Pancreas (tissue), 10 donors: ENCODE measurements at regions not wholly inside any gene's neighbourhood (a gene's known extent, or its start where the extent isn't known, plus 50 kb on each side); places are given as distances from the start of the nearest gene placed in this dataset.

Source experiments
- ATAC-seq, 4 donors: fragments of 200-7000 bp; cut with Tn5 transposase; one replicate each; pipeline versions ENCODE4 v1.8.0 to v1.9.1; 2020; ENCODE audit warnings: mild to moderate bottlenecking in 4 of 4, moderate library complexity in 4 of 4
- DNase-seq, 6 donors: peaks; one replicate each; pipeline ENCODE4 v3.0.0-alpha.2; 2020
- FAIRE-seq: peaks from 2 replicates; lab custom pipeline; 2012; peaks lifted over from hg19 to GRCh38; lab: Jason Lieb, UNC
- H3K27ac ChIP-seq, 4 donors: fragments of 200-600 bp; sonication (generic); 1 replicate in 3 of 4; 2 replicates in 1 of 4; pipeline versions ENCODE4 v1.5.0 to v1.8.0; 2020
- H3K27me3 ChIP-seq, 4 donors: fragments of 200-600 bp; one replicate each; pipeline ENCODE4 v1.8.0; 2021
- H3K36me3 ChIP-seq, 3 donors: fragments of 200-600 bp; sonication (generic) in 1 of 3; one replicate each; pipeline versions ENCODE4 v1.5.0 to v1.8.0; 2020 to 2021
- H3K4me1 ChIP-seq, 3 donors: fragments of 200-600 bp; one replicate each; pipeline ENCODE4 v1.8.0; 2021
- H3K4me3 ChIP-seq, 4 donors: fragments of 200-600 bp; sonication (generic) in 2 of 4; one replicate each; pipeline versions ENCODE4 v1.5.0 to v1.8.0; 2020 to 2021
- H3K9me3 ChIP-seq, 4 donors: fragments of 200-600 bp; one replicate each; pipeline ENCODE4 v1.8.0; 2021
- WGBS, 2 donors: extraction: QIAGEN DNeasy Blood & Tissue Kit; methylation state at CpG; one replicate each; pipeline ENCODE4 v1.1.7; 2013; 5-methylcytosine and 5-hydroxymethylcytosine counted together
- intact Hi-C, 3 donors: fragments of 100-400 bp; cut with DNase I; formaldehyde crosslinking; loops; one replicate each; pipeline versions ENCODE4 v1.11.1 to v1.14.2; 2022
- TF ChIP-seq, protein P1 (sequence below), 4 donors: fragments of 200-600 bp; sonication (generic) in 3 of 4; IDR thresholded peaks; one replicate each; pipeline versions ENCODE4 v1.5.0 to v1.8.0; 2021; ENCODE audit warnings: antibody characterized with exemption in 4 of 4
- donor health status: healthy with polysubstance abuse.
- donor health status: DM: no; HTN: no; CAD: no; lungs with moderate emphysema.
- donor health status: DM: no; HTN: no; CAD: no.
- donor health status: control.
- donor health status: control.
- donor health status: Bipolar disorder and iron deficiency.
- donor health status: DM: yes; HTN: yes; CAD: no.
- donor health status: DM: no; HTN: no; CAD: no.
- donor health status: DM: no; HTN: no; CAD: no.
- donor health status: DM: yes; HTN: yes; CAD: no.

DNA sequence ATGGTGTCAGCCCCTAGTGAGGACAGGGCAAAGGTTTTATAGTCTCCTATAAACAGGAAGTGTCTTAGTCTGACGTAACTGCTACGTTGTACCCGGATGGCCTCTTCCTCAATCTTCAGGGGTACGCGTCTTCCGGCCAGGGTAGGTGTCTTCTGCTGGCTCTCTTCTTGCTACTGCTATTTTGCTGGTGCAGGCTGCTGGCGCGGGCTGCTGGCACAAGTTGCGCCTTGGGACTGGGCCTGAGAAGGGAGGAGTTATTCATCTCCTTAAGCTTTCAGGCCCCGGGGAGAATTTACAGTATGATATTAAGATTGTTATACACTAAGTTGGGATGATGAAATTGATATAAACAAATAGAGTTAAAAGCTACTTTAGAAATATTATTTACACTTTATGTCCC lies 74.4 kb downstream of the HDGFL1 start:
- H3K36me3 ChIP-seq = no peaks in the 10 kb centered on the region
- intact Hi-C loops = no loop called here
- WGBS, 2 donors = 75 to 88% methylated on average over 10 of the region's 10 CpGs
- no peaks in the 10 kb centered on the region for H3K9me3 ChIP-seq
- no peak overlapping the region for H3K4me3 ChIP-seq
- H3K27me3 ChIP-seq = no peaks in the 10 kb centered on the region
- FAIRE-seq = no peak
- TF ChIP-seq, protein P1, sequence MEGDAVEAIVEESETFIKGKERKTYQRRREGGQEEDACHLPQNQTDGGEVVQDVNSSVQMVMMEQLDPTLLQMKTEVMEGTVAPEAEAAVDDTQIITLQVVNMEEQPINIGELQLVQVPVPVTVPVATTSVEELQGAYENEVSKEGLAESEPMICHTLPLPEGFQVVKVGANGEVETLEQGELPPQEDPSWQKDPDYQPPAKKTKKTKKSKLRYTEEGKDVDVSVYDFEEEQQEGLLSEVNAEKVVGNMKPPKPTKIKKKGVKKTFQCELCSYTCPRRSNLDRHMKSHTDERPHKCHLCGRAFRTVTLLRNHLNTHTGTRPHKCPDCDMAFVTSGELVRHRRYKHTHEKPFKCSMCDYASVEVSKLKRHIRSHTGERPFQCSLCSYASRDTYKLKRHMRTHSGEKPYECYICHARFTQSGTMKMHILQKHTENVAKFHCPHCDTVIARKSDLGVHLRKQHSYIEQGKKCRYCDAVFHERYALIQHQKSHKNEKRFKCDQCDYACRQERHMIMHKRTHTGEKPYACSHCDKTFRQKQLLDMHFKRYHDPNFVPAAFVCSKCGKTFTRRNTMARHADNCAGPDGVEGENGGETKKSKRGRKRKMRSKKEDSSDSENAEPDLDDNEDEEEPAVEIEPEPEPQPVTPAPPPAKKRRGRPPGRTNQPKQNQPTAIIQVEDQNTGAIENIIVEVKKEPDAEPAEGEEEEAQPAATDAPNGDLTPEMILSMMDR (IDR thresholded peaks at IDR 0.05) = no peak
- H3K4me1 ChIP-seq = no peaks in the 10 kb centered on the region
- no peak overlapping the region for H3K27ac ChIP-seq
- DNase-seq = no peak
- no peak for ATAC-seq

DNA sequence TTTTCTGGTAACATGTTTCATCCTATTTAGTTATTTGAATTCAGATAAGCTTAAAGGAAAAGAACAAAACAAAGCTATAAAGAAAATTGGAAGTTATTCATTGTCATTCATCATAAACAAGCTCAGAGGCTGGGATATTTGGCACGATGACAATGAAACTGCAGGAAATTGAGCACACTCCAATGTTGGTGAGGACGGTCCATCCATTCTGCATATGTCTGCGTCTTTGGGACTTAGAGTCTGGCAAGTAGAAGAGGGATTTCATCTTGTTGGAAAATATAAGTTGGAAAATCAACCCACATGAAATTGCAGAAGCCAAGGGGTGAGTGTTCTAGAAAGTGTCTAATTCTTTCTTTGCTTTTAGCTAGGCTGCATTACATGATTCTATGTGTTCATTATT lies 78.4 kb downstream of the HDGFL1 start:
- intact Hi-C loops = no loop called here
- no peaks in the 10 kb centered on the region for H3K4me1 ChIP-seq
- no peaks in the 10 kb centered on the region for H3K9me3 ChIP-seq
- TF ChIP-seq, protein P1 (IDR thresholded peaks at IDR 0.05) = no peak
- no peaks in the 10 kb centered on the region for H3K36me3 ChIP-seq
- no peak for FAIRE-seq
- WGBS, 2 donors = 66 to 74% methylated on average over 3 of the region's 3 CpGs
- no peak overlapping the region for H3K4me3 ChIP-seq
- no peaks in the 10 kb centered on the region for H3K27me3 ChIP-seq
- no peak overlapping the region for H3K27ac ChIP-seq
- DNase-seq = no peak
- ATAC-seq = no peak

DNA sequence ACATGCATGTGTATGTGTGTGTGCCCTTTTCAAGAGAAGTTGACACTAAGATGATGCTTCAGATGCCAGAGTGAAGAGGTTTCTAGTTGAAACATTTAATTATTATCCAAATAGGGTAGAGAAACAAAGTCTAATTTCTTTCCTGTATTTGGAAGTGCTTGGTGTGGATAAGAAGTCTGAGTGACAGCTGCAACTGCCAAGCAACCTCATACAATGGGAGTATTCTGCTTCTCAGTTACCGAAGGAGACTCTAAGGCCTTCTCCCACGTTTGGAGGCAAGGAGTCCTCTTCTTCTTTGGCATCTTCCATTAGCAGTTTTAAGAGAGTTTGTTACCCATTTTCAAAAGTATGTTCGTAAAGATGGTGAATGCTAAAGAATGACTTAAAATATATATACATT lies 82.4 kb downstream of the HDGFL1 start:
- DNase-seq = no peak
- ATAC-seq = no peak
- intact Hi-C loops = no loop called here
- no peaks in the 10 kb centered on the region for H3K36me3 ChIP-seq
- peaks cover 0 to 3% (median 1%) of the 10 kb centered on the region in 3 donors for H3K4me1 ChIP-seq
- H3K4me3 ChIP-seq = no peak overlapping the region
- H3K27me3 ChIP-seq = no peaks in the 10 kb centered on the region
- 81 to 84% methylated on average over 3 of the region's 3 CpGs for WGBS, 2 donors
- TF ChIP-seq, protein P1 (IDR thresholded peaks at IDR 0.05) = no peak
- FAIRE-seq = no peak
- no peaks in the 10 kb centered on the region for H3K9me3 ChIP-seq
- no peak overlapping the region for H3K27ac ChIP-seq

DNA sequence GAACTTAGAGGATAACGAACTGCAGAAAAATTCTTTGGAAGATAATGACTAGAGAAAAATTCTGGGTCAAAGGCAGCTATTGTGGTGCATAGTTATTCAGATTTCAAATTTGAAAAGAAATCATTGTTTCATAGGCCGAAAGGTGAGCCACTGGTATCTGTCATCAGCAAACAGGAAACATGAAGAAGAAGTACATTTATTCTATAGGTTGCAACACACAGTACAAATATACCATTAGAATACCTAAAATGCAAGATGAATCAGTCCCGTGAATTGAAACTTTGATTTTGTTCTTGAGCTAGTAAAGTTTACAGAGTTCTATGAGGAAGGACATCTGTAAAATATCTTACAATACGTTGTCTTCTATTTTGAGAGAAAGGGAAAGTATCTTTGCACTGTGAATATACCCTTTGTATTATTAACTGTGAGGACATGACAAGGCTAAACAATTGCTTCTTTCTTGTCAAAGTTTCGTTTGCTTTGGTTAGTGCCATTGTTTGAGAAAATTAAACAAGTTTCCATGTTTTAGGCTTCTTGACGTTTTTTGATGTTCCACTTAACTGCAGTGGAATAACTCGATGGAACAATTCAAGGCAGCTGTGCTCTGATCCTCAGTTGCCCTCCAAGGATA lies 84.7 kb downstream of the HDGFL1 start:
- Histone ChIP-seq H3K27ac (peak overlapping the region in 1 of 4 donors; percentile 21), H3K27me3 (no peaks in the 10 kb centered on the region), H3K36me3 (no peaks in the 10 kb centered on the region), H3K4me3 (no peak overlapping the region), H3K4me1 (peaks cover 0 to 12% (median 10%) of the 10 kb centered on the region in 3 donors), H3K9me3 (no peaks in the 10 kb centered on the region)
- 55 to 57% methylated on average over 7 of the region's 7 CpGs for WGBS, 2 donors
- intact Hi-C loops = no loop called here
- DNase-seq (no peak), FAIRE-seq (no peak), ATAC-seq (peak in 1 of 4 donors; percentile 29)
- TF ChIP-seq, protein P1 (IDR thresholded peaks at IDR 0.05) = no peak

DNA sequence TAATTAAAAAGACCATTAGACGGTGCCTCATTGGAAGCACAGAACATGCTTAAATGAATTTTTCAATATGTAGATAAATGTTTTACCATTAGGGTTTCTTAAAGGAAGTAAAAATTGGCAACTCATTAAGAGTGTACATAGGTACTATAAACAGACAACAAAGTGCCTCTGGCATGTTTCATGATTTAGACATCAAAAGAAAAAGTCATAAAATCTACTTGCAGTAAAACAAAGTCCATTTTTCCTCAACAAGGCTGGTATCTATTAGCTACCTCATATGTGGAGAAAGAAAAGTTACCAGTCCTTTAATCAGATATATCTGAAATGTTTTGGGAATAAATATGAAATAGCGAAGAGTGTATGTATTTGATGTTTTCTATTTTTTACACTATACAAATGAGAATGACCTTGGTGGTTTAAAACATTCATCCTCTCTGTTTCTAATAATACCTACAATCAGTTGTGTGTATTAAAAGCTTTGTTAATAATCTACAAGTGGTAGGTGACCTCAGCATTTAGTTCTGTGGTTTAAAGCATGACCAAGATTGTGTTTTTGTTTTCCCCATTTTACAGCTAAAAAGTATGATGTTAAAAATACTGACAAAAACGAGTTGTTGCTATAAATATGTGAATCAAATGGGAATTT lies 87.5 kb downstream of the HDGFL1 start:
- peak in 3 of 4 donors; percentile 43 to 77 (median 44) for ATAC-seq
- intact Hi-C loops = no loop called here

More for the DNA sequence above, 87.5 kb downstream of the HDGFL1 start:
- Histone ChIP-seq H3K27me3 (no peaks in the 10 kb centered on the region), H3K4me1 (peaks cover 0 to 12% (median 10%) of the 10 kb centered on the region in 3 donors), H3K36me3 (no peaks in the 10 kb centered on the region), H3K4me3 (no peak overlapping the region), H3K9me3 (no peaks in the 10 kb centered on the region), H3K27ac (peak overlapping the region in 1 of 4 donors; percentile 30)
- 35 to 38% methylated on average over 3 of the region's 3 CpGs for WGBS, 2 donors
- FAIRE-seq = no peak
- TF ChIP-seq, protein P1 (IDR thresholded peaks at IDR 0.05) = no peak
- no peak for DNase-seq
